Osteocyte (in vitro differentiated cells): ENCODE measurements at regions not wholly inside any gene's neighbourhood (a gene's known extent, or its start where the extent isn't known, plus 50 kb on each side); places are given as distances from the start of the nearest gene placed in this dataset.

ENCODE experiments used
- DNase-seq: peaks from one replicate; pipeline ENCODE4 v3.0.0; 2021; ENCODE audit warnings: mixed read lengths; ENCODE audit not compliant: unreplicated experiment; ENCODE audit errors: extremely low spot score
- H3K27ac Mint-ChIP-seq: one replicate; pipeline ENCODE4 v1.8.0; 2021; ENCODE audit warnings: mild to moderate bottlenecking, mixed read lengths; ENCODE audit not compliant: unreplicated experiment
- H3K27me3 Mint-ChIP-seq: one replicate; pipeline ENCODE4 v1.8.0; 2021; ENCODE audit warnings: mixed read lengths; ENCODE audit not compliant: unreplicated experiment
- H3K36me3 Mint-ChIP-seq: one replicate; pipeline ENCODE4 v1.8.0; 2021; ENCODE audit warnings: mixed read lengths; ENCODE audit not compliant: unreplicated experiment
- H3K4me1 Mint-ChIP-seq: one replicate; pipeline ENCODE4 v1.8.0; 2021; ENCODE audit warnings: mixed read lengths; ENCODE audit not compliant: unreplicated experiment
- H3K4me3 Mint-ChIP-seq: one replicate; pipeline ENCODE4 v1.8.0; 2021; ENCODE audit warnings: mild to moderate bottlenecking, moderate library complexity, mixed read lengths; ENCODE audit not compliant: unreplicated experiment
- H3K9me3 Mint-ChIP-seq: one replicate; pipeline ENCODE4 v1.8.0; 2021; ENCODE audit warnings: mixed read lengths; ENCODE audit not compliant: unreplicated experiment
- CTCF ChIP-seq: fragments of 200-600 bp; sonication (generic); IDR thresholded peaks from 2 replicates; pipeline ENCODE4 v1.5.0; 2021; ENCODE audit warnings: antibody characterized with exemption, mild to moderate bottlenecking, moderate library complexity

GRCh38 chr3:117356091-117356705 is 646.6 kb downstream of the TUSC7 start:
- H3K4me1 Mint-ChIP-seq: no peaks in the 10 kb centered on the region
- H3K4me3 Mint-ChIP-seq: no peak overlapping the region
- H3K27me3 Mint-ChIP-seq: no peaks in the 10 kb centered on the region
- peaks cover 8% of the 10 kb centered on the region for H3K9me3 Mint-ChIP-seq
- no peaks in the 10 kb centered on the region for H3K36me3 Mint-ChIP-seq
- H3K27ac Mint-ChIP-seq: no peak overlapping the region
- no peak for TF ChIP-seq CTCF
- no peak for DNase-seq

- no peaks in the 10 kb centered on the region for H3K27me3 Mint-ChIP-seq
- no peak overlapping the region for H3K27ac Mint-ChIP-seq
- peak; percentile 72 for DNase-seq
- peaks cover 28% of the 10 kb centered on the region for H3K9me3 Mint-ChIP-seq
- H3K36me3 Mint-ChIP-seq: peaks cover 4% of the 10 kb centered on the region
- no peak for TF ChIP-seq CTCF
- H3K4me3 Mint-ChIP-seq: no peak overlapping the region
- H3K4me1 Mint-ChIP-seq: no peaks in the 10 kb centered on the region
Measured at GRCh38 chr3:117358717-117359314, 649.2 kb downstream of the TUSC7 start.

GRCh38 chr3:117366574-117366973 is 657.0 kb downstream of the TUSC7 start:
- no peak overlapping the region for H3K27ac Mint-ChIP-seq
- H3K4me1 Mint-ChIP-seq: peaks cover 7% of the 10 kb centered on the region
- H3K9me3 Mint-ChIP-seq: peaks cover 15% of the 10 kb centered on the region
- DNase-seq: no peak
- no peak for TF ChIP-seq CTCF
- no peak overlapping the region for H3K4me3 Mint-ChIP-seq
- peaks cover under 1% of the 10 kb centered on the region for H3K36me3 Mint-ChIP-seq
- H3K27me3 Mint-ChIP-seq: peaks cover 7% of the 10 kb centered on the region

- H3K27ac Mint-ChIP-seq: no peak overlapping the region
- TF ChIP-seq CTCF: no peak
- peaks cover 7% of the 10 kb centered on the region for H3K4me1 Mint-ChIP-seq
- H3K27me3 Mint-ChIP-seq: peaks cover 9% of the 10 kb centered on the region
- no peak overlapping the region for H3K4me3 Mint-ChIP-seq
- no peaks in the 10 kb centered on the region for H3K36me3 Mint-ChIP-seq
- H3K9me3 Mint-ChIP-seq: peaks cover 4% of the 10 kb centered on the region
- no peak for DNase-seq
Measured at GRCh38 chr3:117367861-117368260, 658.3 kb downstream of the TUSC7 start.

GRCh38 chr3:117380631-117381030 is 671.1 kb downstream of the TUSC7 start:
- Mint-ChIP-seq H3K4me1 (peaks cover under 1% of the 10 kb centered on the region), H3K9me3 (peaks cover 6% of the 10 kb centered on the region), H3K27me3 (peaks cover 9% of the 10 kb centered on the region), H3K4me3 (no peak overlapping the region), H3K36me3 (no peaks in the 10 kb centered on the region), H3K27ac (no peak overlapping the region)
- TF ChIP-seq CTCF: no peak
- no peak for DNase-seq
